ENCODE measurements at regions not wholly inside any gene's neighbourhood (a gene's known extent, or its start where the extent isn't known, plus 50 kb on each side); places are given as distances from the start of the nearest gene placed in this dataset.

DNA sequence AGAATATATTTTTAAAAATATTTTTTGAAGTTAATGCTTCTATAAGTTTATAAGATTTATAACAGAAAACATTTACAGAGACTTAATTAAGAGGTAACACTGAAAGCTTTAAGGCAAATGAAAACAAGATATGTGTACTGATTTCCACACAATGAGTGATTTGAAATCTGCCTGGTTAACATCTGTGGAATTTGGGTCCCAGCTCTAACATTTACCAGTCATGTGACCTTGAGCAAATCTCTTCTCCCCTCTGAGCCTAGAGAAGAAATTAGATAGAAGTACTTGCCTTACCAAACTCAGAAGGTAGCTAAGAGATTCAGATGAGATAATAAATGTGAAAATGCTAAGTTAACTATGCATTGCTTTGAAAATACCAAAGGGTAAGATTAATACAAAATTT lies 458.8 kb upstream of the LCORL start:
- Histone ChIP-seq H3K4me1 (replicated peaks in 1 of 2) (no peaks in the 10 kb centered on the region), H3K27ac (no peak overlapping the region), H3K4me3 (no peak overlapping the region), H3K36me3 (replicated peaks in 1 of 2) (no peaks in the 10 kb centered on the region), H3K9me3 (replicated peaks in 1 of 3) (no peaks in the 10 kb centered on the region), H3K27me3 (no peaks in the 10 kb centered on the region)
- TF ChIP-seq, protein P1, sequence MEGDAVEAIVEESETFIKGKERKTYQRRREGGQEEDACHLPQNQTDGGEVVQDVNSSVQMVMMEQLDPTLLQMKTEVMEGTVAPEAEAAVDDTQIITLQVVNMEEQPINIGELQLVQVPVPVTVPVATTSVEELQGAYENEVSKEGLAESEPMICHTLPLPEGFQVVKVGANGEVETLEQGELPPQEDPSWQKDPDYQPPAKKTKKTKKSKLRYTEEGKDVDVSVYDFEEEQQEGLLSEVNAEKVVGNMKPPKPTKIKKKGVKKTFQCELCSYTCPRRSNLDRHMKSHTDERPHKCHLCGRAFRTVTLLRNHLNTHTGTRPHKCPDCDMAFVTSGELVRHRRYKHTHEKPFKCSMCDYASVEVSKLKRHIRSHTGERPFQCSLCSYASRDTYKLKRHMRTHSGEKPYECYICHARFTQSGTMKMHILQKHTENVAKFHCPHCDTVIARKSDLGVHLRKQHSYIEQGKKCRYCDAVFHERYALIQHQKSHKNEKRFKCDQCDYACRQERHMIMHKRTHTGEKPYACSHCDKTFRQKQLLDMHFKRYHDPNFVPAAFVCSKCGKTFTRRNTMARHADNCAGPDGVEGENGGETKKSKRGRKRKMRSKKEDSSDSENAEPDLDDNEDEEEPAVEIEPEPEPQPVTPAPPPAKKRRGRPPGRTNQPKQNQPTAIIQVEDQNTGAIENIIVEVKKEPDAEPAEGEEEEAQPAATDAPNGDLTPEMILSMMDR (IDR thresholded peaks at IDR 0.05), result no peak
- TF ChIP-seq POLR2A (IDR thresholded peaks at IDR 0.05), result no peak
- intact Hi-C loops (cut with DNase I), result no loop called here
- no peak for DNase-seq

DNA sequence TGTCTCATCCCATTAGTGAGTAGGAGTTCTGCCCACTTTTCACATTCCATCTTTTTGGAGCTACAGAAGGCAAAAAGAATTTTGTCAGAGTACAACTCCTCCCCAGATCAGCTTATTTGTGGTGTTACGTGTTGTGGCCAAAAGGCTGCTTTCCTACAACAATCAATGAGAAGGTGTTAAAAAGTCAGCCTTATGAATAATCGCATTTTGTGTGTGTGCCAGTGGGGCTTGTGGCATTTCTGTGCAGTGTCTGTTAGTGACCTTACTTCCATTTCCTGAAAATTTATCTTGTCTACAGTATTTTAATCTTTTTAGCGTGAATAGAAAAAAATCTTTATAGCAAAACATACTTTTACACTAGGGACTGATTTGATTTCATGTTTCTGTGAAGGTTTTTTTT lies 458.3 kb upstream of the LCORL start:
- TF ChIP-seq POLR2A (IDR thresholded peaks at IDR 0.05), result no peak
- TF ChIP-seq, protein P1 (IDR thresholded peaks at IDR 0.05), result no peak
- intact Hi-C loops (cut with DNase I), result no loop called here
- WGBS, 4 donors, result 52 to 65% (median 61%) methylated on average over 3 of the region's 3 CpGs

DNA sequence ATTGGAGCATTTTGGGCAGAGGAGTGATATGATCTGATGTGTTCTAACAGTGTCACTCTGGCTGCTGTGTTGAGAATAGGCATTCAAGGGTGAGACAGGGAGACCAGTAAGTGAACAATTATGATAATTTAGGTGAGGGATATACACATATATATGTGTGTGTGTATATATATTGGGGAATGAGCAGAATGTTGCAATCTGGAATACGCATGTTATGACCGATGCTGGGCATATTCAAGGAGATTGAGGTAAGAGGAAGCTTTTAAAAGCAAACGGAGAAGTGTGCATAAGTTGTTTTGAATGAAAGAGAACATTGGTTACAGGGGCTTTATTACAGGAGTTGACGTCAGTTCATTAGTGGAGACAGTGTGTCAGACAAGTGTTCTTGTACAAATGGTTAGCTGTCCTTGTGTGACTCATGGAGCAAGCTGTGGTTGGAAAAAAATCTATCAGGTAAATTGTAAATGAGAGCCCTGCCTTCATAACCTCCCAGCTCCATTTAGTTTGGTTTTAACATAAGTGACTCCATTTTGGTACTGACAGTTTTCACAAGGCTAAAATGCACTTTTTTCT lies 442.5 kb upstream of the LCORL start:
- H3K4me3 ChIP-seq, result no peak overlapping the region
- TF ChIP-seq POLR2A (IDR thresholded peaks at IDR 0.05), result no peak
- TF ChIP-seq, protein P1 (IDR thresholded peaks at IDR 0.05), result no peak
- H3K36me3 ChIP-seq (replicated peaks in 1 of 2), result no peaks in the 10 kb centered on the region
- H3K27ac ChIP-seq, result no peak overlapping the region
- 52 to 71% (median 60%) methylated on average over 4 of the region's 4 CpGs for WGBS, 4 donors
- no peaks in the 10 kb centered on the region for H3K27me3 ChIP-seq
- DNase-seq, result no peak
- intact Hi-C loops (cut with DNase I), result no loop called here
- no peaks in the 10 kb centered on the region for H3K4me1 ChIP-seq (replicated peaks in 1 of 2)
- H3K9me3 ChIP-seq (replicated peaks in 1 of 3), result no peaks in the 10 kb centered on the region

More for the DNA sequence above, 458.3 kb upstream of the LCORL start:
- Histone ChIP-seq H3K36me3 (replicated peaks in 1 of 2) (no peaks in the 10 kb centered on the region), H3K27me3 (no peaks in the 10 kb centered on the region), H3K27ac (no peak overlapping the region), H3K9me3 (replicated peaks in 1 of 3) (no peaks in the 10 kb centered on the region), H3K4me1 (replicated peaks in 1 of 2) (no peaks in the 10 kb centered on the region), H3K4me3 (no peak overlapping the region)
- DNase-seq, result no peak

DNA sequence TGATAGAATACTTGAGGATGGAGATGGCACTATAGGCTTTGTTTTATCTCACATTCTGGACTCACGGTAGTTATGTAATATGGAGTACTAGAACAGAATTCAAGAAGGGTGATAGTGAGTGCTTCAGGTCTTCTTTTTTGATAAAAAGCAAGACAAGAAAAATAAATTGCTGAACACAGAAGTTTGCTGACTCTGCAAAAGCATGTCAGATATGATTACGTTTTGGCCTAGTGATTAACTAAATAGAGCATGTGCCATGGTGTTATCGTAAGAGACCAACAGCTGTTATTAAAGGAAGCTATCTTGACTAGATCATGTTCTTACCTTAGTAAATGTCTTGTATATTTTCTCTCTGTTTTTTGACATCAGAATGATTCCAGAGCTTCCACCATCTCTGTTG lies 436.9 kb upstream of the LCORL start:
- Histone ChIP-seq H3K36me3 (replicated peaks in 1 of 2) (no peaks in the 10 kb centered on the region), H3K4me1 (replicated peaks in 1 of 2) (no peaks in the 10 kb centered on the region), H3K27me3 (no peaks in the 10 kb centered on the region), H3K9me3 (replicated peaks in 1 of 3) (no peaks in the 10 kb centered on the region), H3K4me3 (no peak overlapping the region), H3K27ac (no peak overlapping the region)
- whole genome bisulfite sequencing, 4 donors, result 75 to 84% (median 78%) methylated on average over 3 of the region's 3 CpGs
- DNase-seq, result no peak
- TF ChIP-seq POLR2A (IDR thresholded peaks at IDR 0.05), result no peak
- TF ChIP-seq, protein P1 (IDR thresholded peaks at IDR 0.05), result no peak
- intact Hi-C loops (cut with DNase I), result no loop called here

Measured in adrenal gland (tissue), 9 donors.